ENCODE measurements at regions not wholly inside any gene's neighbourhood (a gene's known extent, or its start where the extent isn't known, plus 50 kb on each side); places are given as distances from the start of the nearest gene placed in this dataset.

GRCh38 chr5:104793755-104794080, 1231.1 kb upstream of the NUDT12 start:
- no peak for DNase-seq

GRCh38 chr5:104793031-104793754, 1230.6 kb upstream of the NUDT12 start:
- DNase-seq, result peak; percentile 76

- DNase-seq, result no peak
Observed at GRCh38 chr5:104789366-104789765, 1226.8 kb upstream of the NUDT12 start.

GRCh38 chr5:104785097-104785496, 1222.5 kb upstream of the NUDT12 start:
- DNase-seq, result no peak

DNA sequence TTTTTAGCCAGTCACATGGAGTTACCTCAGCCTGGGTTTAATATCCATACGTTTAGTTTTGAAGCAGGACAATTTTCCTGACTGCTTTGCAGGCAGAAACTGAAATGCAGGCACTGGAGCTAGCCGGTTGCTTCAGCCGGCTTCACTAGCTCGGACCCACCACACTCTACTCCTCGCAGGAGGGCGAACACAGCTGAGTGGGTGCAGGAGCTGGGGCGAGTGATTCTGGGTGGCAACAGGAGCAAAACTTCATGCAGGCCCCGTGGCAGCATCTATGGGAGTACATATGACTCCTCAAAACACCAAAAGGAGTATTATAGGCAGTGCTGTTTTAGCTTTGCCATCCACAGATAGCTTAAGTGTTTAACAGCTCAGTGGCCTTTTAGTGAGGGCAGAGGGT, 1211.8 kb upstream of the NUDT12 start:
- no peak for DNase-seq

DNA sequence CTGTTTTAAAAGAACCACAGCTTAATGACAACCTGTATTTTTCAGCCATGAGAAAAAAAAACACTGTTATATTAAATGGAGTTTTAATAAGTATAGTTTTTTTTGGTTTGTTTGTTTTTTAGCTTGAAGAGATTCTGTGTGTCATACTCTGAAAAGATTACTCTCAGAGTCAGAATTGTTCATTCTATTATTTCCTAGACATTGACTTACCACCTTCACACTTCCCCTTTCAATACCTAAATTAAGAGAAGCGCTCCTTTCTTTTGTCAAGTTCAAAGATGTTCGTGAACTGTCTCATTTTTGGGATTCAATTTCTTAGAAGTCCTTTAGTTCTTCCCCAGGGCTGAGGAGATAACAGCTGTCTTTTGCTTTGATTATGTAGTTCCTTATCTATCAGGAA, 1201.6 kb upstream of the NUDT12 start:
- no peak for DNase-seq

GRCh38 chr5:104763216-104763615, 1200.6 kb upstream of the NUDT12 start:
- peak; percentile 23 for DNase-seq

- no peak for DNase-seq
Observed at GRCh38 chr5:104757915-104758314, 1195.3 kb upstream of the NUDT12 start.

- no peak for DNase-seq
Observed at GRCh38 chr5:104755806-104756205, 1193.2 kb upstream of the NUDT12 start.

DNA sequence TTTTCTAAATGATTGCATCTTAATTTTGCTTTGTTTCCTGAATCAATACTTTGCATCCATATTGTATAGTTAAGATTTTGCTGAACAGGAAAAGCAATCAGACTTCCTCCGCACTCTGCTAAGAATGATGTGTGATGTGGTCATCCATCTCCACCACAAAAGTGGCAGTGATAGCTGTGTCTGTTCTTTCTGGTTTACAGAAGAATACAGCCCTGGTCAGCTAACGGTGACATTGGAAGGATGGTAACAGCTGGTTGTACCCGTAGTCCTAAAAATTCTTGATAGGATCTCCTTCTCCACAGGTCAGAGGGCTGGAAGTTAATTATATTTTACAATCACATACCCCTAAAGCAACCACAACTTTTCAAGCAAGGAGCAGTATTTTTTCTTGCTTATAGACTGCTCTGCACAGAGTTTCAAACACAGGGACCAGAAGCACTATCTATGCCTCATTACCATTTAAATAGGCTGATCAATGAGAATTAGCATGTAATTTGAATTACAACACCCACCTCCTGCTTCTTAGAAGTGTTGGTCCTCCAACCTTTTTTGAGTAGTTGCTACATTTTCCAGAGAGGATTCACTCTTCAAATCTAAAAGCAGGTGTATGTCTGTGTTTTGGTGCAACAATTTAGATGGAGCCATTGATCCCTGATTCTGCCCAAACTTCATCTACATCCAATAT, 1191.9 kb upstream of the NUDT12 start:
- no peak for DNase-seq

DNA sequence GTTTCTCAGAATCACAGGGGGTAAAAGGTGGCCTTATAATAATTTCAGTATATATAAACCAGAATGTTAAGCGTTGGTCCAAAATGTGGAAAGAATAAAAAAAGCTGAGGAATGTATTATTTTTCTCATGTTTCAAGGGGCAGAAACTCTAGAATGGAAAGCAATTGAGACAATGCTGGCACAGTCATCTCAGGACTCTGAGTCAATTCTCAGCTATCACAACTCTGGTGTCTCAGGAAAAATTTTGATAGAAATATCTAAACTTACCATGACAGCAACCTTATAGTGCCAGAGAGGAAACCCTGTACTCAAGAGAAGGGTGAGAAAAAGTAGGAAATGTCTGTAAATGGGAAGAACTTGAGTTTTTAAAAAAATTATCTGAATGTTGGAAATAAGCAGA, 1189.4 kb upstream of the NUDT12 start:
- DNase-seq, result no peak

- DNase-seq, result no peak
Observed at GRCh38 chr5:104739905-104740304, 1177.3 kb upstream of the NUDT12 start.

GRCh38 chr5:104739503-104739902, 1176.9 kb upstream of the NUDT12 start:
- no peak for DNase-seq

GRCh38 chr5:104736073-104736472, 1173.5 kb upstream of the NUDT12 start:
- DNase-seq, result no peak

DNA sequence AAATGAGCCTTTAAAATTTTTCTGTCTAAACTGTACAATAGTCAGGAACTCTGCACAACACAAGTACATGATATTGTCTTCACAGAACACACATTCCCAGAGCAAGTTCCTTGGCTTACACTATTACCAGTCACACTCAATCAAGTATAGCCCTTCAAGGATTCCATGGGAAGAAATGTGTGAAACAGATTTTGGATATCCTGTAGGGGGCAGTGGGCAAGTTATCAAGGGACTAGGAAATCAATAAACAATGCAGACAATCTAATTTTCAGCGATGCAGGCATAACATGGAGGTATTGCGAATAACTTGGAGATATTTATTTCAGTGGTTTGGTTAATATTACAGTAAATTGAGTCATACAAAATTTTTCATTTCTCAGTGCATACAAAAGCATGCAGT, 1171.5 kb upstream of the NUDT12 start:
- DNase-seq, result no peak

DNA sequence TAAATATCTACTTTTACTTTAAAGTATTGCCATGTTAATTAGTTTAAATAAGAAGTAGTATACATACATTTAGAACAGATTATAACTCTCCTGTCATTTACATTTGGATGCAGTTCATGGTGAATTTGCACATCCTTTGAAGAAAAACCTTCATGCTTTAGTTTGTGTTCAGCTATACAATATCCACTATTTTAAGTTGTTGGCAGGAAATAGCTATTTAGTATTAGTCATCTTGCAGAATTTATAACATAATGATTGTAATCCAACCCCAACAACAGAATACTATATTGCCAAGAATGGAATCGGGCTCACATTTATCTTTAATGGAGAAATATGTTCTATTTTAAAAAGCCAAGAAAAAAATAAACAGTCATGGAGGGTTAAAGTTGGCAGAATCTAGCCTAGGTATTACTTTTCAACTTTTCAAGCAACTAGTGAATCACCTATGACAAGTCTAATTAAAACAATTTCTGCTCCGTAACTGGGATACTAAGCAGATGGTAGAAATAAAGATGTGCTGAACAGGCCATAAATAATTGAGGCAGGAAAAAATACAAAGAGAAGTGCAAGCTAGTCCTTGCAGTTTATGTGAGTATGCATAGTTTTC, 1170.6 kb upstream of the NUDT12 start:
- DNase-seq, result peak; percentile 68

DNA sequence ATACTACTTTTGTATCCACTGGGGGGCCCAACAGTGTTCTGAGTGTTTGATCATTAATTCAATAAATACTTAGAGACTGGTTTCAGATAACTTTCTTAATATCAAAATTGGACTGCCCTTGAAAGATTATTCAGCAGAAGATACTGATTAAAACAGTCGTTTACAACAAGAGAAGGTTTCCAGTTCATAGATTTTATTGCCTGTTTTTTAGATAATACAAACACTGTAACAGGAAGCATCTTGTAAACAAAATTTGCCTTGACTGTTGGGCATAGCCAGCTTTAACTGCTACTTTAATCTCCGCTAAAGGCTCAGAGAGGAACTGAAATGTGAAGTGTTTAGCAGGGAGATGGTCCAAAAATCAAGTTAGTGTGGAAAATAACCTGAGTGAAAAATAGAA, 1168.7 kb upstream of the NUDT12 start:
- DNase-seq, result no peak

- no peak for DNase-seq
Observed at GRCh38 chr5:104708027-104708426, 1145.4 kb upstream of the NUDT12 start.

- no peak for DNase-seq
Observed at GRCh38 chr5:104706600-104706999, 1144.0 kb upstream of the NUDT12 start.

GRCh38 chr5:104702212-104702611, 1139.6 kb upstream of the NUDT12 start:
- DNase-seq, result no peak

DNA sequence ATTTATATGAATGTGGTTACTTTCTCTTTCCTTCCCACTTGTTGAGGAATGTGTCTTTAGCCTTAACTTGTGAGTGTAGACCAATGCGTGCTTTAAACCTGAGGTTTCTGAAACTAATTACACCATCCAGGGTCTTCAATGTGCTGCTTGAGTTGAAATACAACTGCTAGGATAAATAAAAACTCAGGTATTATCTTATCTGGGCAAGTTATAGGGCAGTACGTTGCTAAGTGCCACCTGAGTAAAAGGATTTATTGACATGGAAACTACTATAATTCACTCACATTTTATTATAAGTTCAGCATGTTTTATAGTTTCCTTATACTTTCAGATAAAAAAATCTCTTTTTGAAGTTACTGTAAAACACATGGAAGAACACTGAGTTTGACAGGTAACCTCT, 1136.8 kb upstream of the NUDT12 start:
- DNase-seq, result no peak

GRCh38 chr5:104661256-104661655, 1098.7 kb upstream of the NUDT12 start:
- no peak for DNase-seq

GRCh38 chr5:104659497-104659896, 1096.9 kb upstream of the NUDT12 start:
- DNase-seq, result no peak

GRCh38 chr5:104652271-104652861, 1089.8 kb upstream of the NUDT12 start:
- no peak for DNase-seq

All from fibroblast of skin of abdomen (primary cell).